IMR-90 (cell line): ENCODE measurements at regions not wholly inside any gene's neighbourhood (a gene's known extent, or its start where the extent isn't known, plus 50 kb on each side); places are given as distances from the start of the nearest gene placed in this dataset.

Experiments
- ATAC-seq: fragments of 200-7000 bp; cut with Tn5 transposase; 2 replicates; pipeline ENCODE4 v1.9.1; 2020; ENCODE audit warnings: low read depth, mild to moderate bottlenecking, moderate library complexity
- BruUV-seq: library from RNA; stranded (reverse); fragments of 400-500 nt; replicated peaks from 2 replicates; lab custom pipeline; 2021; lab: Mats Ljungman, UMichigan
- CTCF ChIA-PET: fragments of 300-600 bp; formaldehyde crosslinking; extraction: SDS; loops from one replicate; lab custom pipeline; 2021; ENCODE audit warnings: antibody characterized with exemption; lab: Yijun Ruan, JAX
- POLR2A ChIA-PET: fragments of 300-600 bp; sonication (Branson Sonifier 250); formaldehyde crosslinking; loops from one replicate; lab custom pipeline; 2022; ENCODE audit warnings: antibody characterized with exemption; ENCODE audit not compliant: unreplicated experiment; lab: Charles Lee
- DNase-seq: peaks from one replicate; pipeline ENCODE4 v3.0.0; 2013
- H2AFZ ChIP-seq: replicated peaks from 2 replicates; pipeline ENCODE3; 2013; ENCODE audit warnings: low read length, mild to moderate bottlenecking; ENCODE audit not compliant: poor library complexity
- H2AK5ac ChIP-seq: 2 replicates; pipeline ENCODE4 v1.6.1; 2013; ENCODE audit warnings: low read depth, low read length, inconsistent platforms
- H2AK9ac ChIP-seq: replicated peaks from 2 replicates; pipeline ENCODE3; 2013; ENCODE audit warnings: mild to moderate bottlenecking, low read depth, low read length, moderate library complexity; ENCODE audit not compliant: poor library complexity
- H2BK120ac ChIP-seq: 2 replicates; pipeline ENCODE4 v1.6.1; 2013; ENCODE audit warnings: low read depth, low read length, inconsistent platforms
- H2BK15ac ChIP-seq: 3 replicates; pipeline ENCODE4 v1.6.1; 2013; ENCODE audit warnings: low read depth, low read length, inconsistent platforms
- H2BK20ac ChIP-seq: 2 replicates; pipeline ENCODE4 v1.6.1; 2013; ENCODE audit warnings: low read depth, mild to moderate bottlenecking, inconsistent platforms, low read length, moderate library complexity
- H2BK5ac ChIP-seq: 2 replicates; pipeline ENCODE4 v1.6.1; 2013; ENCODE audit warnings: mild to moderate bottlenecking, low read depth, low read length, inconsistent platforms; ENCODE audit not compliant: poor library complexity, severe bottlenecking
- H3K14ac ChIP-seq: replicated peaks from 2 replicates; pipeline ENCODE4 v1.6.1; 2013; ENCODE audit warnings: low read depth, low read length, inconsistent platforms
- H3K18ac ChIP-seq: 2 replicates; pipeline ENCODE4 v1.6.1; 2013; ENCODE audit warnings: low read depth, low read length, control low read depth
- H3K23ac ChIP-seq: 2 replicates; pipeline ENCODE4 v1.6.1; 2013; ENCODE audit warnings: low read depth, low read length, inconsistent platforms
- H3K27ac ChIP-seq: 2 replicates; pipeline ENCODE4 v1.5.1; 2013; ENCODE audit warnings: mild to moderate bottlenecking, control low read depth, low read length; ENCODE audit not compliant: insufficient read depth
- H3K27me3 ChIP-seq: 2 replicates; pipeline ENCODE4 v1.6.1; 2013; ENCODE audit warnings: low read length; ENCODE audit not compliant: control insufficient read depth, insufficient read depth
- H3K36me3 ChIP-seq: 2 replicates; pipeline ENCODE4 v1.6.1; 2013; ENCODE audit warnings: low read length, mixed read lengths; ENCODE audit not compliant: control insufficient read depth, insufficient read depth
- H3K4ac ChIP-seq: 2 replicates; pipeline ENCODE4 v1.6.1; 2013; ENCODE audit warnings: low read depth, low read length, inconsistent platforms
- H3K4me1 ChIP-seq: 2 replicates; pipeline ENCODE4 v1.6.1; 2013; ENCODE audit warnings: low read length, mixed read lengths; ENCODE audit not compliant: control insufficient read depth, insufficient read depth
- H3K4me2 ChIP-seq: 2 replicates; pipeline ENCODE4 v1.6.1; 2013; ENCODE audit warnings: low read depth, mild to moderate bottlenecking, control low read depth, low read length, moderate library complexity
- H3K4me3 ChIP-seq: 2 replicates; pipeline ENCODE4 v1.5.1; 2013; ENCODE audit warnings: low read depth, mild to moderate bottlenecking, control low read depth, low read length, moderate library complexity; ENCODE audit not compliant: insufficient read depth
- H3K56ac ChIP-seq: 2 replicates; pipeline ENCODE4 v1.6.1; 2013; ENCODE audit warnings: low read length, inconsistent platforms; ENCODE audit not compliant: insufficient read depth; ENCODE audit errors: extremely low read depth
- H3K79me1 ChIP-seq, 2 experiments: 2 replicates each; pipeline ENCODE4 v1.6.1; 2013; ENCODE audit warnings: low read length in 2 of 2, inconsistent platforms in 1 of 2, low read depth in 1 of 2
- H3K9ac ChIP-seq: 2 replicates; pipeline ENCODE4 v1.6.1; 2013; ENCODE audit warnings: low read depth, low read length, control low read depth
- H3K9me1 ChIP-seq: 2 replicates; pipeline ENCODE4 v1.6.1; 2013; ENCODE audit warnings: low read length, inconsistent platforms; ENCODE audit not compliant: insufficient read depth
- H3K9me3 ChIP-seq: 2 replicates; pipeline ENCODE4 v1.6.1; 2013; ENCODE audit warnings: low read length; ENCODE audit not compliant: control insufficient read depth, insufficient read depth
- H4K20me1 ChIP-seq: 2 replicates; pipeline ENCODE4 v1.6.1; 2013; ENCODE audit warnings: low read length, inconsistent platforms; ENCODE audit not compliant: insufficient read depth
- H4K5ac ChIP-seq: 2 replicates; pipeline ENCODE4 v1.6.1; 2013; ENCODE audit warnings: mild to moderate bottlenecking, low read depth, low read length, control low read depth
- H4K8ac ChIP-seq, 2 experiments: 2 replicates each; pipeline ENCODE4 v1.6.1; 2013; ENCODE audit warnings: low read depth in 2 of 2, low read length in 2 of 2, control low read depth in 1 of 2, inconsistent platforms in 1 of 2
- H4K91ac ChIP-seq: 2 replicates; pipeline ENCODE4 v1.6.1; 2013; ENCODE audit warnings: low read depth, low read length, inconsistent platforms; ENCODE audit not compliant: insufficient read depth
- BHLHE40 ChIP-seq: fragments of 150-350 bp; IDR thresholded peaks from 2 replicates; pipeline ENCODE4 v1.6.1; 2016; ENCODE audit warnings: mild to moderate bottlenecking, low read depth, low read length
- CEBPB ChIP-seq: IDR thresholded peaks from 2 replicates; pipeline ENCODE4 v1.6.1; 2012; ENCODE audit warnings: low read depth, low read length, improper control_type of control experiment
- CHD1 ChIP-seq: IDR thresholded peaks from 2 replicates; pipeline ENCODE4 v1.6.1; 2012; ENCODE audit warnings: low read depth, low read length, improper control_type of control experiment
- ELK1 ChIP-seq: fragments of 150-350 bp; IDR thresholded peaks from 2 replicates; pipeline ENCODE4 v1.6.1; 2016; ENCODE audit warnings: low read depth, mild to moderate bottlenecking, low read length, moderate library complexity, borderline replicate concordance
- FOS ChIP-seq: fragments of 150-350 bp; IDR thresholded peaks from 2 replicates; pipeline ENCODE4 v1.6.1; 2016; ENCODE audit warnings: low read depth, low read length
- MAFK ChIP-seq: IDR thresholded peaks from 2 replicates; pipeline ENCODE4 v1.6.1; 2012; ENCODE audit warnings: low read depth, low read length, improper control_type of control experiment
- MAZ ChIP-seq: IDR thresholded peaks from 2 replicates; pipeline ENCODE4 v1.6.1; 2012; ENCODE audit warnings: low read depth, mild to moderate bottlenecking, low read length, improper control_type of control experiment, moderate library complexity, borderline replicate concordance
- MXI1 ChIP-seq: IDR thresholded peaks from 2 replicates; pipeline ENCODE4 v1.6.1; 2012; ENCODE audit warnings: low read depth, mild to moderate bottlenecking, low read length, moderate library complexity, borderline replicate concordance
- NFE2L2 ChIP-seq: fragments of 150-350 bp; IDR thresholded peaks from 2 replicates; pipeline ENCODE4 v1.6.1; 2016; ENCODE audit warnings: low read depth, mild to moderate bottlenecking, low read length
- POLR2A ChIP-seq: IDR thresholded peaks from 2 replicates; pipeline ENCODE4 v1.6.1; 2012; ENCODE audit warnings: mild to moderate bottlenecking, low read depth, low read length
- RCOR1 ChIP-seq: IDR thresholded peaks from 2 replicates; pipeline ENCODE4 v1.6.1; 2012; ENCODE audit warnings: mild to moderate bottlenecking, low read length, improper control_type of control experiment; ENCODE audit not compliant: insufficient replicate concordance
- RFX5 ChIP-seq: IDR thresholded peaks from 2 replicates; pipeline ENCODE4 v1.8.0; 2012; ENCODE audit warnings: low read depth, mild to moderate bottlenecking, low read length, moderate library complexity
- SMC3 ChIP-seq: fragments of 150-350 bp; IDR thresholded peaks from 2 replicates; pipeline ENCODE4 v1.6.1; 2016; ENCODE audit warnings: low read depth, mild to moderate bottlenecking, antibody characterized with exemption, low read length, moderate library complexity
- USF2 ChIP-seq: fragments of 150-350 bp; IDR thresholded peaks from 2 replicates; pipeline ENCODE4 v1.6.1; 2017; ENCODE audit warnings: mild to moderate bottlenecking, antibody characterized with exemption, low read length, low read depth
- WGBS, 2 experiments: methylation state at CpG; one replicate each; pipeline versions ENCODE4 v1.1.5 to v1.1.7; 2013; ENCODE audit warnings: missing lambda C conversion rate in 2 of 2; ENCODE audit not compliant: insufficient read length in 1 of 2; ENCODE audit errors: extremely low coverage in 2 of 2; 5-methylcytosine and 5-hydroxymethylcytosine counted together
- dilution Hi-C: fragments of 300-500 bp; cut with HindIII; formaldehyde crosslinking; loops from one replicate; pipeline ENCODE4 v1.14.3; 2018; ENCODE audit warnings: low sequenced_read_pairs; ENCODE audit not compliant: unreplicated experiment
- in situ Hi-C: fragments of 300-500 bp; cut with MboI; formaldehyde crosslinking; loops from 3 replicates; pipeline ENCODE4 v1.14.3; 2019; ENCODE audit warnings: low sequenced_read_pairs, inconsistent platforms, mixed read lengths
- intact Hi-C: fragments of 100-400 bp; cut with micrococcal nuclease; formaldehyde crosslinking; loops from 2 replicates; pipeline ENCODE4 v1.10.0; 2022
- TF ChIP-seq, protein P1 (sequence below): conservative IDR thresholded peaks from 2 replicates; pipeline ENCODE4 v1.5.1; 2012; ENCODE audit warnings: mild to moderate bottlenecking, low read depth, low read length, improper control_type of control experiment

GRCh38 chr2:58609326-58609725 lies 368.2 kb upstream of the FANCL start:
- Histone ChIP-seq H3K14ac (no peak overlapping the region), H3K4me2 (no peak overlapping the region), H3K27ac (no peak overlapping the region), H2AFZ (no peak overlapping the region), H3K9ac (no peak overlapping the region), H4K20me1 (no peaks in the 10 kb centered on the region), H3K56ac (no peak overlapping the region), H4K91ac (no peak overlapping the region), H4K8ac (no peak overlapping the region), H3K4me1 (no peaks in the 10 kb centered on the region), H3K9me3 (no peaks in the 10 kb centered on the region), H3K23ac (no peak overlapping the region), H3K9me1 (no peaks in the 10 kb centered on the region), H3K27me3 (no peaks in the 10 kb centered on the region), H4K5ac (no peak overlapping the region), H2AK9ac (no peak overlapping the region), H3K18ac (no peak overlapping the region), H2BK5ac (no peak overlapping the region), H2BK15ac (no peak overlapping the region), H3K4me3 (no peak overlapping the region), H2AK5ac (no peak overlapping the region), H3K4ac (no peak overlapping the region), H2BK20ac (no peak overlapping the region), H3K79me1 (no peaks in the 10 kb centered on the region), H3K36me3 (no peaks in the 10 kb centered on the region), H2BK120ac (no peak overlapping the region)
- TF ChIP-seq BHLHE40, result no peak
- no peak for TF ChIP-seq CEBPB
- TF ChIP-seq SMC3, result no peak
- no peak for TF ChIP-seq MXI1
- no peak for TF ChIP-seq MAZ
- no peak for TF ChIP-seq CHD1
- no peak for TF ChIP-seq FOS
- TF ChIP-seq, protein P1, sequence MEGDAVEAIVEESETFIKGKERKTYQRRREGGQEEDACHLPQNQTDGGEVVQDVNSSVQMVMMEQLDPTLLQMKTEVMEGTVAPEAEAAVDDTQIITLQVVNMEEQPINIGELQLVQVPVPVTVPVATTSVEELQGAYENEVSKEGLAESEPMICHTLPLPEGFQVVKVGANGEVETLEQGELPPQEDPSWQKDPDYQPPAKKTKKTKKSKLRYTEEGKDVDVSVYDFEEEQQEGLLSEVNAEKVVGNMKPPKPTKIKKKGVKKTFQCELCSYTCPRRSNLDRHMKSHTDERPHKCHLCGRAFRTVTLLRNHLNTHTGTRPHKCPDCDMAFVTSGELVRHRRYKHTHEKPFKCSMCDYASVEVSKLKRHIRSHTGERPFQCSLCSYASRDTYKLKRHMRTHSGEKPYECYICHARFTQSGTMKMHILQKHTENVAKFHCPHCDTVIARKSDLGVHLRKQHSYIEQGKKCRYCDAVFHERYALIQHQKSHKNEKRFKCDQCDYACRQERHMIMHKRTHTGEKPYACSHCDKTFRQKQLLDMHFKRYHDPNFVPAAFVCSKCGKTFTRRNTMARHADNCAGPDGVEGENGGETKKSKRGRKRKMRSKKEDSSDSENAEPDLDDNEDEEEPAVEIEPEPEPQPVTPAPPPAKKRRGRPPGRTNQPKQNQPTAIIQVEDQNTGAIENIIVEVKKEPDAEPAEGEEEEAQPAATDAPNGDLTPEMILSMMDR, result no peak
- TF ChIP-seq ELK1, result no peak
- TF ChIP-seq MAFK, result no peak
- TF ChIP-seq POLR2A, result no peak
- TF ChIP-seq RCOR1, result no peak
- no peak for TF ChIP-seq NFE2L2
- no peak for TF ChIP-seq RFX5
- no peak for TF ChIP-seq USF2
- intact Hi-C loops, result no loop called here
- DNase-seq (no peak), ATAC-seq (no peak)
- no CpG with 5 or more reads among the region's 1 CpG for WGBS, 2 experiments
- POLR2A ChIA-PET, result no interaction called here
- CTCF ChIA-PET, result no interaction called here
- dilution Hi-C loops, result no loop called here
- BruUV-seq, result no TSS peak
- in situ Hi-C loops, result no loop called here
